ENCODE measurements at regions not wholly inside any gene's neighbourhood (a gene's known extent, or its start where the extent isn't known, plus 50 kb on each side); places are given as distances from the start of the nearest gene placed in this dataset.
A peak's percentile ranks its signal among the peaks of the same experiment; 100 is the strongest.

DNA sequence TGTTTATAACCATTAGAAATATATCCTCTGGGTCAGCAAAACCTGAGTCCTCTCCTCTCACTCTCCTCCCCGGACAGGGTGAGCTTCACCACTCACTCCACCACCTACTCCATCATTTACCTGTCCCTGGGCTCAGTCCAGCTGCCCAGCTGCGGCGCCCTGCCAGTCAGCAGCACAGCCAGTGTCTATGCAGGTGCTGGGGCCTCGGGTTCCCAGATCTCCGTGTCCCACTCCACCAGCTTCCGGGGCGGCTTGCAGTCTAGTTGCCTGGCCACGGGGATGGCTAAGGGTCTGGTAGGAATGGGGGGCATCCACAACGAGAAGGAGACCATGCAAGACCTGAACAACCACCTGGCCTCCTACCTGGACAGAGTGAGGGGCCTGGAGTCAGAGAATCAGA is 662.2 kb upstream of the ACTRT1 start:
- no peaks in the 10 kb centered on the region for H3K4me1 ChIP-seq (ENCODE audit: insufficient read depth, low read length, poor library complexity, severe bottlenecking)
- ChIA-PET POLR2A (ENCODE audit: low non-redundant PET) (no interaction called here), CTCF (no interaction called here)
- intact Hi-C loops (cut with micrococcal nuclease; ENCODE audit: unreplicated experiment), result no loop called here
- H3K27me3 ChIP-seq (replicated peaks; ENCODE audit: insufficient read depth, low read depth, low read length, poor library complexity), result no peaks in the 10 kb centered on the region
- BruUV-seq (replicated peaks), result no TSS peak
- H3K27ac ChIP-seq (ENCODE audit: low read depth, low read length, poor library complexity, severe bottlenecking), result no peak overlapping the region
- H3K9me3 ChIP-seq (ENCODE audit: low read depth, low read length, poor library complexity, severe bottlenecking), result no peaks in the 10 kb centered on the region
- H3K4me3 ChIP-seq (ENCODE audit: low read depth, low read length, poor library complexity, severe bottlenecking), result no peak overlapping the region
- no peak for TF ChIP-seq EZH2 (IDR thresholded peaks at IDR 0.05; ENCODE audit: borderline replicate concordance, low read depth, low read length, poor library complexity, severe bottlenecking)
- TF ChIP-seq, protein P1, sequence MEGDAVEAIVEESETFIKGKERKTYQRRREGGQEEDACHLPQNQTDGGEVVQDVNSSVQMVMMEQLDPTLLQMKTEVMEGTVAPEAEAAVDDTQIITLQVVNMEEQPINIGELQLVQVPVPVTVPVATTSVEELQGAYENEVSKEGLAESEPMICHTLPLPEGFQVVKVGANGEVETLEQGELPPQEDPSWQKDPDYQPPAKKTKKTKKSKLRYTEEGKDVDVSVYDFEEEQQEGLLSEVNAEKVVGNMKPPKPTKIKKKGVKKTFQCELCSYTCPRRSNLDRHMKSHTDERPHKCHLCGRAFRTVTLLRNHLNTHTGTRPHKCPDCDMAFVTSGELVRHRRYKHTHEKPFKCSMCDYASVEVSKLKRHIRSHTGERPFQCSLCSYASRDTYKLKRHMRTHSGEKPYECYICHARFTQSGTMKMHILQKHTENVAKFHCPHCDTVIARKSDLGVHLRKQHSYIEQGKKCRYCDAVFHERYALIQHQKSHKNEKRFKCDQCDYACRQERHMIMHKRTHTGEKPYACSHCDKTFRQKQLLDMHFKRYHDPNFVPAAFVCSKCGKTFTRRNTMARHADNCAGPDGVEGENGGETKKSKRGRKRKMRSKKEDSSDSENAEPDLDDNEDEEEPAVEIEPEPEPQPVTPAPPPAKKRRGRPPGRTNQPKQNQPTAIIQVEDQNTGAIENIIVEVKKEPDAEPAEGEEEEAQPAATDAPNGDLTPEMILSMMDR (conservative IDR thresholded peaks at IDR 0.05; ENCODE audit: low read depth, low read length), result no peak
- no peak for DNase-seq (ENCODE audit: low spot score)
- no peaks in the 10 kb centered on the region for H3K36me3 ChIP-seq (ENCODE audit: insufficient read depth, low read length, poor library complexity, severe bottlenecking)

DNA sequence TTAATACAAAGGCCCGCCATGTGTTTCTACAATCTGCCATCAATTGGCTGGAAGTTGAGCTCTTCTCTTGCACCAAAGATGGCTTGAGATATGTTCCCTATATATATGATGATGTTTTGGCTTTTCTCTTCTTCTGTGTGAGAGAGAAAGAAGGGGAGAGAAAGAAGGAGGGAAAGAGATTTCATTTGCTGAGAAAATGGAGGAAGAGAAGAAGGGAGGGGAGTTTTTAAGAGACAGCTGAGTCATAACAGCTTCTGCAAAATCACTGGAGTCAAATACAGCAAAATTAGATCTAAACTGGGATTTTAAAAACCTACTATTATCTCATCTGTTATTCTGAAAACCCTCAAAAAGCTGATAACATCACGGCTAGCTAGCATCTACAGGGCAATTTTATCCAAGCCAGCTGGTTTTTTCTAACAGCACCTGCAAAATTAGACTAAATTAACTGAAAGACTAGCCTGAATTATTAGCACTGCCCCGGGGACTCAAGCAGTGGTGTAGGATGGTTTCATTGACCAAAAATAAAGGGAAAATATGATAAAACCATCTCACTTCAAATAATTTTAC is 647.6 kb upstream of the ACTRT1 start:
- intact Hi-C loops (cut with micrococcal nuclease; ENCODE audit: unreplicated experiment), result no loop called here
- no peak overlapping the region for H3K4me3 ChIP-seq (ENCODE audit: low read depth, low read length, poor library complexity, severe bottlenecking)
- H3K27ac ChIP-seq (ENCODE audit: low read depth, low read length, poor library complexity, severe bottlenecking), result no peak overlapping the region
- no peaks in the 10 kb centered on the region for H3K9me3 ChIP-seq (ENCODE audit: low read depth, low read length, poor library complexity, severe bottlenecking)
- H3K27me3 ChIP-seq (replicated peaks; ENCODE audit: insufficient read depth, low read depth, low read length, poor library complexity), result no peaks in the 10 kb centered on the region
- no peak for DNase-seq (ENCODE audit: low spot score)
- no peaks in the 10 kb centered on the region for H3K36me3 ChIP-seq (ENCODE audit: insufficient read depth, low read length, poor library complexity, severe bottlenecking)
- H3K4me1 ChIP-seq (ENCODE audit: insufficient read depth, low read length, poor library complexity, severe bottlenecking), result no peaks in the 10 kb centered on the region
- ChIA-PET CTCF (no interaction called here), POLR2A (ENCODE audit: low non-redundant PET) (interaction anchor here (0.7 kb wide), 1 partner anchor 16 kb away, joined by 3 read pairs; no protein-coding TSS in a partner anchor)
- no TSS peak for BruUV-seq (replicated peaks)
- TF ChIP-seq, protein P1 (conservative IDR thresholded peaks at IDR 0.05; ENCODE audit: low read depth, low read length), result no peak
- no peak for TF ChIP-seq EZH2 (IDR thresholded peaks at IDR 0.05; ENCODE audit: borderline replicate concordance, low read depth, low read length, poor library complexity, severe bottlenecking)

DNA sequence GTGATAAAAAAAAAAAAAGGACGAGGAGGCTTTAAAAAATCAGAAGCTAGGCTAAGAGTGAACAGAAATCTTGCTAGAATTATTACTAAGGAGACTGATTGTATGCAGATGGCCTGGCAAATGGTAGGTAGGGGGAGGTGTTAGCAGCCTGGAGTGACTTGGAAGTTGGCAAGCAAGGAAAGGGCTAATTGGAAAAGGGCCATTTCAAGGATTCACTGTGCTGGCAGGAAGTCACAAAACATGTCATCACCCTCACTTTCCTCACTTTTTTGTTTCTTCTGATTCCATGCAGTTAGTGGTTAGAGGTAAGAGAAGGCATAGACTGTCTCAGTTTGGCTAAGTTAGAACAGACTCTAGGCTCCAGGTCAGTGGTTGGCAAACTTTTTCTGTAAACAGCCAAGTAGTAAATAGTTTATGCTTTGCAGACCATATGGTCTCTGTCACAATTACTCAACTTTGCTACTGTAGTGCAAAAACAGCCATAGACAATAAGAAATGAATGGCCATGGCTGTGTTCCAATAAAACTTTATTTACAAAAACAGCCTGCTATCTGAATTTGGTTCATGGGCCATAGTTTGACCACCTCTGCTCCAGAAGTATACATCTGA is 646.5 kb upstream of the ACTRT1 start:
- Histone ChIP-seq H3K36me3 (ENCODE audit: insufficient read depth, low read length, poor library complexity, severe bottlenecking) (no peaks in the 10 kb centered on the region), H3K4me1 (ENCODE audit: insufficient read depth, low read length, poor library complexity, severe bottlenecking) (no peaks in the 10 kb centered on the region), H3K9me3 (ENCODE audit: low read depth, low read length, poor library complexity, severe bottlenecking) (no peaks in the 10 kb centered on the region), H3K27ac (ENCODE audit: low read depth, low read length, poor library complexity, severe bottlenecking) (no peak overlapping the region), H3K27me3 (replicated peaks; ENCODE audit: insufficient read depth, low read depth, low read length, poor library complexity) (no peaks in the 10 kb centered on the region), H3K4me3 (ENCODE audit: low read depth, low read length, poor library complexity, severe bottlenecking) (no peak overlapping the region)
- DNase-seq (ENCODE audit: low spot score), result peak; percentile 30
- BruUV-seq (replicated peaks), result no TSS peak
- ChIA-PET CTCF (no interaction called here), POLR2A (ENCODE audit: low non-redundant PET) (no interaction called here)
- TF ChIP-seq, protein P1 (conservative IDR thresholded peaks at IDR 0.05; ENCODE audit: low read depth, low read length), result no peak
- TF ChIP-seq EZH2 (IDR thresholded peaks at IDR 0.05; ENCODE audit: borderline replicate concordance, low read depth, low read length, poor library complexity, severe bottlenecking), result no peak
- intact Hi-C loops (cut with micrococcal nuclease; ENCODE audit: unreplicated experiment), result no loop called here
